22Rv1 (cell line): ENCODE measurements at regions not wholly inside any gene's neighbourhood (a gene's known extent, or its start where the extent isn't known, plus 50 kb on each side); places are given as distances from the start of the nearest gene placed in this dataset.
"Not testable (repeated sequence)": the region's sequence is repeated elsewhere in the genome, so short reads cannot be mapped to it uniquely, and the experiment has no call there.

Experiments
- ZFX ChIP-seq: fragments of 450-650 bp; IDR thresholded peaks from 2 replicates; pipeline ENCODE4 v1.6.1; 2017; ENCODE audit warnings: antibody characterized with exemption, borderline replicate concordance
- TF ChIP-seq, protein P1 (sequence below): fragments of 450-650 bp; IDR thresholded peaks from 2 replicates; pipeline ENCODE4 v1.5.1; 2017; ENCODE audit warnings: mild to moderate bottlenecking

DNA sequence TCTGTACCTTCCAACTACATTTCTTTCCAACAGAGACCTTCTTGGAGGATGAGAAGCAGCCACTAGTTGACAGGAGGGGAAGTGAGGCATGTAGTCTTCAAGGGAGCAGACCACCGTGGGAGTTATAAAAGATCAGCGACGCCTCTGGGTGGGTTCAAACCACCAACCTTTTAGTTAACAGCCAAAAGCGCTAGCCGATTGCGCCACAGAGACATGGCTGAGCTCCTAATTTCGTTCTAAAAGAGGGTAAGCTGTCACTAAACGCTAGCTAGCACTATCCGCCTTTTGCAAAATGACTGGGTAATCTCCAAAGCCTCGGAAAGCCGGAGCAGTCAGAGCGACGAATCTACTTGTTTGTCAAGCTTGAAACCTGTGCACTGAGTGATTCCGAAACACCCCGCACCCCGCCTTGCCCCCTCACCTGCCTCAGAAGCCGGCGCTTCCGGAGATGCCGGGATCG is 135.8 kb downstream of the FAM72B start:
- TF ChIP-seq, protein P1, sequence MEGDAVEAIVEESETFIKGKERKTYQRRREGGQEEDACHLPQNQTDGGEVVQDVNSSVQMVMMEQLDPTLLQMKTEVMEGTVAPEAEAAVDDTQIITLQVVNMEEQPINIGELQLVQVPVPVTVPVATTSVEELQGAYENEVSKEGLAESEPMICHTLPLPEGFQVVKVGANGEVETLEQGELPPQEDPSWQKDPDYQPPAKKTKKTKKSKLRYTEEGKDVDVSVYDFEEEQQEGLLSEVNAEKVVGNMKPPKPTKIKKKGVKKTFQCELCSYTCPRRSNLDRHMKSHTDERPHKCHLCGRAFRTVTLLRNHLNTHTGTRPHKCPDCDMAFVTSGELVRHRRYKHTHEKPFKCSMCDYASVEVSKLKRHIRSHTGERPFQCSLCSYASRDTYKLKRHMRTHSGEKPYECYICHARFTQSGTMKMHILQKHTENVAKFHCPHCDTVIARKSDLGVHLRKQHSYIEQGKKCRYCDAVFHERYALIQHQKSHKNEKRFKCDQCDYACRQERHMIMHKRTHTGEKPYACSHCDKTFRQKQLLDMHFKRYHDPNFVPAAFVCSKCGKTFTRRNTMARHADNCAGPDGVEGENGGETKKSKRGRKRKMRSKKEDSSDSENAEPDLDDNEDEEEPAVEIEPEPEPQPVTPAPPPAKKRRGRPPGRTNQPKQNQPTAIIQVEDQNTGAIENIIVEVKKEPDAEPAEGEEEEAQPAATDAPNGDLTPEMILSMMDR, result not testable (repeated sequence)
- not testable (repeated sequence) for TF ChIP-seq ZFX
